HepG2 (cell line): ENCODE measurements at regions not wholly inside any gene's neighbourhood (a gene's known extent, or its start where the extent isn't known, plus 50 kb on each side); places are given as distances from the start of the nearest gene placed in this dataset.

ENCODE experiments used
- ATAC-seq: fragments of 200-7000 bp; cut with Tn5 transposase; 3 replicates; pipeline ENCODE4 v1.9.1; 2020; ENCODE audit warnings: mild to moderate bottlenecking, moderate library complexity
- BruUV-seq: library from RNA; stranded (reverse); fragments of 400-500 nt; replicated peaks from 2 replicates; lab custom pipeline; 2021; lab: Mats Ljungman, UMichigan
- CTCF ChIA-PET: fragments of 300-600 bp; formaldehyde crosslinking; extraction: SDS; loops from one replicate; lab custom pipeline; 2021; ENCODE audit warnings: low total read pairs, inconsistent platforms, low intra/inter-chr PET ratio; lab: Yijun Ruan, JAX
- POLR2A ChIA-PET: fragments of 350-600 bp; sonication (Branson Sonifier 250); formaldehyde crosslinking; loops from one replicate; lab custom pipeline; 2020; ENCODE audit warnings: antibody characterized with exemption, inconsistent platforms; lab: Yijun Ruan, JAX
- DNase-seq: peaks from one replicate; pipeline ENCODE4 v3.0.0-alpha.2; 2015; ENCODE audit warnings: low spot score
- FAIRE-seq: peaks from 3 replicates; lab custom pipeline; 2011; peaks lifted over from hg19 to GRCh38; lab: Jason Lieb, UNC
- H2AFZ ChIP-seq: one replicate; pipeline ENCODE4 v1.6.1; 2011; ENCODE audit warnings: low read length, inconsistent platforms
- H3K27ac ChIP-seq: fragments of 300-600 bp; 3 replicates; pipeline ENCODE4 v1.8.0; 2011; ENCODE audit warnings: mixed run types, mild to moderate bottlenecking, mixed read lengths, low read length, inconsistent platforms; ENCODE audit not compliant: insufficient read depth; ENCODE audit errors: extremely low read length
- H3K27me3 ChIP-seq, 2 experiments: fragments of 200-600 bp in 1 of 2; 2 replicates in 1 of 2; 3 replicates in 1 of 2; pipeline versions ENCODE4 v1.6.0 to v1.8.0; 2011; ENCODE audit warnings: low read length in 2 of 2, mild to moderate bottlenecking in 2 of 2, moderate library complexity in 2 of 2, inconsistent platforms in 1 of 2; ENCODE audit not compliant: insufficient read depth in 2 of 2, control insufficient read depth in 1 of 2
- H3K36me3 ChIP-seq, 2 experiments: fragments of 200-600 bp in 1 of 2; replicated peaks in 1 of 2; 2 replicates in 1 of 2; 3 replicates in 1 of 2; pipeline versions ENCODE4 v1.5.1 to v1.8.0; 2011; ENCODE audit warnings: low read length in 2 of 2, inconsistent platforms in 1 of 2; ENCODE audit not compliant: insufficient read depth in 2 of 2, control insufficient read depth in 1 of 2
- H3K4me1 ChIP-seq: 2 replicates; pipeline ENCODE4 v1.5.1; 2012; ENCODE audit warnings: low read length, inconsistent platforms; ENCODE audit not compliant: insufficient read depth
- H3K4me2 ChIP-seq: 2 replicates; pipeline ENCODE4 v1.6.0; 2011; ENCODE audit warnings: low read depth, low read length, inconsistent platforms
- H3K4me3 ChIP-seq, 3 experiments: fragments of 200-600 bp in 1 of 3; sonication (generic), shearing (Covaris generic) in 1 of 3; replicated peaks in 1 of 3; 2 replicates each; pipeline ENCODE4 v1.5.1; 2011 to 2016; ENCODE audit warnings: low read length in 3 of 3, inconsistent platforms in 2 of 3, low read depth in 2 of 3, mild to moderate bottlenecking in 2 of 3, control low read depth in 1 of 3, mixed read lengths in 1 of 3; ENCODE audit not compliant: insufficient read depth in 1 of 3
- H3K79me2 ChIP-seq: one replicate; pipeline ENCODE4 v1.6.1; 2011; ENCODE audit warnings: low read length, inconsistent platforms; ENCODE audit not compliant: insufficient read depth
- H3K9ac ChIP-seq: 2 replicates; pipeline ENCODE4 v1.6.0; 2011; ENCODE audit warnings: mild to moderate bottlenecking, low read depth, low read length, inconsistent platforms; ENCODE audit not compliant: insufficient read depth
- H3K9me3 ChIP-seq: 2 replicates; pipeline ENCODE4 v1.5.1; 2012; ENCODE audit warnings: mild to moderate bottlenecking, low read length
- H4K20me1 ChIP-seq: 2 replicates; pipeline ENCODE4 v1.6.0; 2011; ENCODE audit warnings: inconsistent platforms, mild to moderate bottlenecking, low read length, moderate library complexity; ENCODE audit not compliant: insufficient read depth
- EZH2 ChIP-seq: conservative IDR thresholded peaks from 2 replicates; pipeline ENCODE4 v1.6.1; 2012; ENCODE audit warnings: mild to moderate bottlenecking, low read depth, low read length, moderate library complexity
- FOXJ3 ChIP-seq: sonication (generic); formaldehyde crosslinking; IDR thresholded peaks from 2 replicates; pipeline ENCODE4 v1.4.0; 2020; ENCODE audit warnings: missing genetic modification reagents, mild to moderate bottlenecking, borderline replicate concordance
- KAT2B ChIP-seq: fragments of 150-350 bp; IDR thresholded peaks from 2 replicates; pipeline ENCODE4 v1.6.1; 2014; ENCODE audit warnings: low read depth, low read length, borderline replicate concordance
- LCORL ChIP-seq, 2 experiments: fragments of 450-650 bp in 1 of 2; sonication (generic) in 1 of 2; formaldehyde crosslinking in 1 of 2; IDR thresholded peaks; 2 replicates each; pipeline versions ENCODE4 v1.5.0 to v1.6.1; 2017 to 2020; ENCODE audit warnings: antibody characterized with exemption in 1 of 2, missing genetic modification reagents in 1 of 2
- ZBED4 ChIP-seq: sonication (generic); formaldehyde crosslinking; IDR thresholded peaks from 2 replicates; pipeline ENCODE4 v1.4.0; 2020; ENCODE audit warnings: missing genetic modification reagents, borderline replicate concordance
- ZBTB7A ChIP-seq: sonication (generic); formaldehyde crosslinking; IDR thresholded peaks from 2 replicates; pipeline ENCODE4 v1.8.0; 2022; ENCODE audit warnings: mild to moderate bottlenecking, missing genetic modification reagents
- WGBS: methylation state at CpG from one replicate; pipeline ENCODE4 v1.1.6; 2017; ENCODE audit warnings: low lambda C conversion rate; 5-methylcytosine and 5-hydroxymethylcytosine counted together
- in situ Hi-C: cut with HindIII; loops from 2 replicates; pipeline ENCODE4 v1.10.0; 2017; ENCODE audit warnings: low pct_unique_long_range_greater_than_20kb; ENCODE audit not compliant: extremely low pct_ligation_motif_present
- intact Hi-C: fragments of 100-400 bp; cut with micrococcal nuclease; formaldehyde crosslinking; loops from one replicate; pipeline ENCODE4 v1.10.0; 2022; ENCODE audit not compliant: unreplicated experiment
- TF ChIP-seq, protein P1 (sequence below): sonication (generic); formaldehyde crosslinking; IDR thresholded peaks from 2 replicates; pipeline ENCODE4 v1.4.0; 2020; ENCODE audit warnings: low read depth, missing genetic modification reagents

- peaks cover 21 to 88% of the 10 kb centered on the region in 2 experiments; a peak in 4 of 5 replicates for H3K27me3 ChIP-seq
- CTCF ChIA-PET = no interaction called here
- H3K79me2 ChIP-seq = no peaks in the 10 kb centered on the region
- no peaks in the 10 kb centered on the region for H4K20me1 ChIP-seq
- DNase-seq (no peak), FAIRE-seq (no peak), ATAC-seq (no peak)
- H3K36me3 ChIP-seq = no peaks in the 10 kb centered on the region
- H3K9me3 ChIP-seq = peaks cover 3% of the 10 kb centered on the region
- intact Hi-C loops (no loop called here), in situ Hi-C loops (no loop called here)
- BruUV-seq = no TSS peak
- TF ChIP-seq, protein P1, sequence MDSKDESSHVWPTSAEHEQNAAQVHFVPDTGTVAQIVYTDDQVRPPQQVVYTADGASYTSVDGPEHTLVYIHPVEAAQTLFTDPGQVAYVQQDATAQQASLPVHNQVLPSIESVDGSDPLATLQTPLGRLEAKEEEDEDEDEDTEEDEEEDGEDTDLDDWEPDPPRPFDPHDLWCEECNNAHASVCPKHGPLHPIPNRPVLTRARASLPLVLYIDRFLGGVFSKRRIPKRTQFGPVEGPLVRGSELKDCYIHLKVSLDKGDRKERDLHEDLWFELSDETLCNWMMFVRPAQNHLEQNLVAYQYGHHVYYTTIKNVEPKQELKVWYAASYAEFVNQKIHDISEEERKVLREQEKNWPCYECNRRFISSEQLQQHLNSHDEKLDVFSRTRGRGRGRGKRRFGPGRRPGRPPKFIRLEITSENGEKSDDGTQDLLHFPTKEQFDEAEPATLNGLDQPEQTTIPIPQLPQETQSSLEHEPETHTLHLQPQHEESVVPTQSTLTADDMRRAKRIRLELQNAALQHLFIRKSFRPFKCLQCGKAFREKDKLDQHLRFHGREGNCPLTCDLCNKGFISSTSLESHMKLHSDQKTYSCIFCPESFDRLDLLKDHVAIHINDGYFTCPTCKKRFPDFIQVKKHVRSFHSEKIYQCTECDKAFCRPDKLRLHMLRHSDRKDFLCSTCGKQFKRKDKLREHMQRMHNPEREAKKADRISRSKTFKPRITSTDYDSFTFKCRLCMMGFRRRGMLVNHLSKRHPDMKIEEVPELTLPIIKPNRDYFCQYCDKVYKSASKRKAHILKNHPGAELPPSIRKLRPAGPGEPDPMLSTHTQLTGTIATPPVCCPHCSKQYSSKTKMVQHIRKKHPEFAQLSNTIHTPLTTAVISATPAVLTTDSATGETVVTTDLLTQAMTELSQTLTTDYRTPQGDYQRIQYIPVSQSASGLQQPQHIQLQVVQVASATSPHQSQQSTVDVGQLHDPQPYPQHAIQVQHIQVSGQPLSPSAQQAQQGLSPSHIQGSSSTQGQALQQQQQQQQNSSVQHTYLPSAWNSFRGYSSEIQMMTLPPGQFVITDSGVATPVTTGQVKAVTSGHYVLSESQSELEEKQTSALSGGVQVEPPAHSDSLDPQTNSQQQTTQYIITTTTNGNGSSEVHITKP = no peak
- TF ChIP-seq EZH2 (0 out of 2 replicates have a peak, but pooled peaks have one; percentile 33), FOXJ3 (no peak), LCORL (IDR thresholded peaks at IDR 0.05) (no peak), LCORL (CRISPR knock-in tag; IDR thresholded peaks at IDR 0.05) (no peak), KAT2B (no peak), ZBED4 (no peak), ZBTB7A (no peak)
- no peak overlapping the region for H3K4me2 ChIP-seq
- no peak overlapping the region for H3K9ac ChIP-seq
- POLR2A ChIA-PET = no interaction called here
- H3K27ac ChIP-seq = no peak overlapping the region
- no peak overlapping the region for H2AFZ ChIP-seq
- H3K4me1 ChIP-seq = no peaks in the 10 kb centered on the region
- H3K4me3 ChIP-seq = no peak overlapping the region
- 33% methylated on average over 19 of the region's 19 CpGs for whole genome bisulfite sequencing
These were observed 248.6 kb downstream of the NDUFA10 start for GRCh38 chr2:239776436-239777005.
